RWPE2 (cell line): ENCODE measurements at regions not wholly inside any gene's neighbourhood (a gene's known extent, or its start where the extent isn't known, plus 50 kb on each side); places are given as distances from the start of the nearest gene placed in this dataset.

ENCODE experiments used
- ATAC-seq: fragments of 200-7000 bp; cut with Tn5 transposase; 3 replicates; pipeline ENCODE4 v1.9.1; 2021; ENCODE audit warnings: low read depth
- DNase-seq: peaks from one replicate; pipeline ENCODE4 v3.0.0-alpha.2; 2020; ENCODE audit warnings: low spot score
- H3K27ac ChIP-seq: fragments of 450-650 bp; 2 replicates; pipeline ENCODE4 v1.5.1; 2017; ENCODE audit warnings: mild to moderate bottlenecking; ENCODE audit not compliant: poor library complexity, severe bottlenecking
- H3K27me3 ChIP-seq: fragments of 250-450 bp; sonication (Bioruptor Pico); 2 replicates; pipeline ENCODE4 v1.5.1; 2021; ENCODE audit warnings: mild to moderate bottlenecking, moderate library complexity; ENCODE audit not compliant: insufficient read depth, poor library complexity, severe bottlenecking
- H3K36me3 ChIP-seq: fragments of 250-450 bp; sonication (Bioruptor Pico); 2 replicates; pipeline ENCODE4 v1.5.1; 2020; ENCODE audit warnings: low read depth, mild to moderate bottlenecking, moderate library complexity
- H3K4me1 ChIP-seq: fragments of 250-450 bp; sonication (Bioruptor Pico); 2 replicates; pipeline ENCODE4 v1.5.1; 2021; ENCODE audit warnings: mild to moderate bottlenecking, moderate library complexity; ENCODE audit not compliant: insufficient read depth, poor library complexity, severe bottlenecking
- H3K4me3 ChIP-seq: fragments of 250-450 bp; sonication (Bioruptor Pico); 2 replicates; pipeline ENCODE4 v1.5.1; 2021; ENCODE audit warnings: mild to moderate bottlenecking, moderate library complexity; ENCODE audit not compliant: severe bottlenecking
- H3K9me3 ChIP-seq: fragments of 250-450 bp; sonication (Bioruptor Pico); 2 replicates; pipeline ENCODE4 v1.5.1; 2021; ENCODE audit warnings: mild to moderate bottlenecking, moderate library complexity; ENCODE audit not compliant: severe bottlenecking
- CTCF ChIP-seq: fragments of 450-650 bp; IDR thresholded peaks from one replicate; pipeline ENCODE4 v1.5.1; 2017; ENCODE audit warnings: mild to moderate bottlenecking, moderate library complexity; ENCODE audit not compliant: poor library complexity, severe bottlenecking

- TF ChIP-seq CTCF, result no peak
- H3K36me3 ChIP-seq, result no peaks in the 10 kb centered on the region
- H3K9me3 ChIP-seq, result no peaks in the 10 kb centered on the region
- no peak for DNase-seq
- no peaks in the 10 kb centered on the region for H3K4me1 ChIP-seq
- H3K27me3 ChIP-seq, result no peaks in the 10 kb centered on the region
- H3K27ac ChIP-seq, result no peak overlapping the region
- ATAC-seq, result no peak
- no peak overlapping the region for H3K4me3 ChIP-seq
These were observed 59.3 kb upstream of the SCAF8 start for GRCh38 chr6:154673919-154674318.

- TF ChIP-seq CTCF, result peak; percentile 99
- Histone ChIP-seq H3K9me3 (no peaks in the 10 kb centered on the region), H3K36me3 (no peaks in the 10 kb centered on the region), H3K27me3 (no peaks in the 10 kb centered on the region), H3K27ac (no peak overlapping the region), H3K4me3 (no peak overlapping the region), H3K4me1 (no peaks in the 10 kb centered on the region)
- DNase-seq (peak; percentile 66), ATAC-seq (peak; percentile 99)
These were observed 57.6 kb upstream of the SCAF8 start for GRCh38 chr6:154675602-154676088.

GRCh38 chr6:154682633-154683125 lies 50.5 kb upstream of the SCAF8 start:
- Histone ChIP-seq H3K9me3 (no peaks in the 10 kb centered on the region), H3K36me3 (no peaks in the 10 kb centered on the region), H3K27me3 (no peaks in the 10 kb centered on the region), H3K4me1 (peaks cover 10% of the 10 kb centered on the region), H3K4me3 (no peak overlapping the region), H3K27ac (no peak overlapping the region)
- TF ChIP-seq CTCF, result no peak
- ATAC-seq (no peak), DNase-seq (no peak)
